GM12865 (cell line): ENCODE measurements at regions not wholly inside any gene's neighbourhood (a gene's known extent, or its start where the extent isn't known, plus 50 kb on each side); places are given as distances from the start of the nearest gene placed in this dataset.

Experiments
- DNase-seq: peaks from one replicate; pipeline ENCODE4 v3.0.0; 2010; ENCODE audit warnings: low read depth
- H3K4me3 ChIP-seq: 2 replicates; pipeline ENCODE4 v1.5.1; 2011; ENCODE audit warnings: mild to moderate bottlenecking, low read depth, low read length, control low read depth
- TF ChIP-seq, protein P1 (sequence below): IDR thresholded peaks from 2 replicates; pipeline ENCODE4 v1.5.1; 2011; ENCODE audit warnings: low read length, control low read depth, low read depth, inconsistent platforms; ENCODE audit not compliant: insufficient read depth; ENCODE audit errors: missing control alignments

DNA sequence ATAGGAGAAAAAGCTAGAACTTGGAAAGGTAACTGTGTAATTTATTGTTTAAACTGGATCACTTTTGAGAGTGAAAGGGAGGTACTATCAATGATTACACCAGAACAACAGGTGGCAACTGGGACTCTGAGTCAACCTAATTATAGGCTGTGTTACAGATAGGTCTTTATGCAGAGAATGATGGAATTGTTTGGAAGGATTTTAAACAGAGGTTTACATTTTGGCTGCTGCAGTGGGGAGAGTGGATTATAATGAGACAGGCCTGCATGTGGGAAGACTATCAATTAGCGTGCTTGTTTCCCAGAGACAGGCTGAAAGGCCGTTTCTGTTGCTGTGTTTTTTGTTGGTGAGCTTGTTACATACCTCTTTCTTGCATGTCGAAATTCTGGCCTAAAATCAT lies 432.9 kb downstream of the PLA2G4A start:
- TF ChIP-seq, protein P1, sequence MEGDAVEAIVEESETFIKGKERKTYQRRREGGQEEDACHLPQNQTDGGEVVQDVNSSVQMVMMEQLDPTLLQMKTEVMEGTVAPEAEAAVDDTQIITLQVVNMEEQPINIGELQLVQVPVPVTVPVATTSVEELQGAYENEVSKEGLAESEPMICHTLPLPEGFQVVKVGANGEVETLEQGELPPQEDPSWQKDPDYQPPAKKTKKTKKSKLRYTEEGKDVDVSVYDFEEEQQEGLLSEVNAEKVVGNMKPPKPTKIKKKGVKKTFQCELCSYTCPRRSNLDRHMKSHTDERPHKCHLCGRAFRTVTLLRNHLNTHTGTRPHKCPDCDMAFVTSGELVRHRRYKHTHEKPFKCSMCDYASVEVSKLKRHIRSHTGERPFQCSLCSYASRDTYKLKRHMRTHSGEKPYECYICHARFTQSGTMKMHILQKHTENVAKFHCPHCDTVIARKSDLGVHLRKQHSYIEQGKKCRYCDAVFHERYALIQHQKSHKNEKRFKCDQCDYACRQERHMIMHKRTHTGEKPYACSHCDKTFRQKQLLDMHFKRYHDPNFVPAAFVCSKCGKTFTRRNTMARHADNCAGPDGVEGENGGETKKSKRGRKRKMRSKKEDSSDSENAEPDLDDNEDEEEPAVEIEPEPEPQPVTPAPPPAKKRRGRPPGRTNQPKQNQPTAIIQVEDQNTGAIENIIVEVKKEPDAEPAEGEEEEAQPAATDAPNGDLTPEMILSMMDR, result no peak
- DNase-seq, result no peak
- no peak overlapping the region for H3K4me3 ChIP-seq

DNA sequence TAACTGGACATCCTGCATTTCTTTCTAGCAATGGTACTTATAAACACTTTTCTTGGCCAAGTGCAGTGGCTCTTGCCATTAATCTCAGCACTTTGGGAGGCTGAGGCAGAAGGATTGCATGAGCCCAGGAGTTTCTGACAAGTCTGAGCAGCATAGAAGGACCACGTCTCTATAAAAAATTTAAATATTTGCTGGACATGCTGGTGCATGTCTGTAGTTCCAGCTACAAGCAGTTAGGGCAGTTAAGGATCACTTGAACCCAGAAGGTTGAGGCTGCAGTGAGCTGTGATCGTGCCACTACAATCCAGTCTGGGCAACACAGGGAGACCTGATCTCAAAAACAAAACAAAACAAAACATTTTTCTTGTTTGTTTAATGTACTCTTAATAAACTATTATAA lies 434.0 kb downstream of the PLA2G4A start:
- TF ChIP-seq, protein P1, result no peak
- no peak overlapping the region for H3K4me3 ChIP-seq
- no peak for DNase-seq

DNA sequence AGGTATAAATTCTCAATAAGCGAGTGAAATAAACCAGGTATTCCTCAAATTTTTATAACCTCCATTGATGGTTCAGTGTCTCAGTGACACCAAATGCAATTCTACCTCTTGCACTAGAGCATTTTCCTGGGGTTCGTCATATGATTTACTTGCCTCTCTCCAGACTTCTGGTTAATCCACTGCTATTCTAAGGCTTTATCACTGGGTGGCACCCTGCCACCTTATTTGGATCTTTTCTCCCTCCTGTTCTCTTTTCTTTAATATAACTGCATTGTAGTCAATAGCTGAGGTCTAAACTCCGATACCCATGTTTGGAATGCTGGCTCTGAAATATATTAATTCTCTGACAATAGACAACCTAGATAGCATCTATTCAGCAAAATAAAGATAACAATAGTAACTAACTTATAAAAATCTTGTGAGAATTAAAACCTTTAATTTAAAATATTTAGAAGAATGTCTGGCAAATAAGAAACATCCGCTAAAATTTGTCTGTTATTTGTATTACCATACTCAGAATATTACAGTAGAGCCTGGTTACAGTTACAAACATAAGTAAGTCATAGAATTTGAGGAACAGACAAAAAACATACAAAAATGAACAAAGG lies 436.4 kb downstream of the PLA2G4A start:
- TF ChIP-seq, protein P1, result peak; percentile 33
- H3K4me3 ChIP-seq, result no peak overlapping the region
- DNase-seq, result peak; percentile 32

DNA sequence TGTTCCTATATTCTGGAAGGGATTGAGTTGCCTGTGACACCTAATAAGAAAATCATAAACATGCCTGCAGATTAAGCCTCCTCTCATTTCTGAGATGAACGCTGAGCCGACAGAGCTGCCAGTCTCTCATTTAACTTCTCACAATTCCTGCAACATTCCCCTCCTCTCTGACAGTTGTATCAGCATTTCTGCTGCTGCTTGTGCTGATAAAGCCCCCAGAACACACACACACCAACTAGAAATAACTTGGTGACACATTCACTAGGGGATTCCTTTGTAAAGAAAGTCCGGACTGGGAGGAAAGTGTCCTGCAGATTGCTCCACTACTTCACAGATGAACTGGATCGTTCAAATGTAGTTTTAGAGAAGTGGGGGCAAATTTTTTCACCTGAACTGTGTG lies 437.3 kb downstream of the PLA2G4A start:
- DNase-seq, result no peak
- no peak overlapping the region for H3K4me3 ChIP-seq
- TF ChIP-seq, protein P1, result no peak

DNA sequence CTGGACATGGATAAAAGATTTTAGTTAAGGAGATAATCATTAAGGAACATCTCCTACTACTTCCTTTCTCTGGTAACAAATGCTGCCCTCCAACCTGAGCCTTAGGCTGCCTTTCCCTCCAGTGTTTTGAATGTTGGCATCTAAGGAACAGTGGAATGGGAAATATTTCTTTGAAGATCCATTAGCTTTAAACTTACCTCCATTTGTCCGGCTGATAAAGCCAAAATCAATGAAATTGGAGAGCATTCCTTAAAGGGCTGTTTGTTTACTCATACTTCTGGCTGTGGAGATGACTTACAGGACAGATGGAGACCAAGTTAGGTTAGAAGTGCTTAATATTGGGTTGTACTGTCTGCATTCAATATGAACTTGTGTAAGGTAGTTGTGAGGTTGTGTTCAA lies 439.1 kb downstream of the PLA2G4A start:
- TF ChIP-seq, protein P1, result no peak
- no peak for DNase-seq
- no peak overlapping the region for H3K4me3 ChIP-seq

DNA sequence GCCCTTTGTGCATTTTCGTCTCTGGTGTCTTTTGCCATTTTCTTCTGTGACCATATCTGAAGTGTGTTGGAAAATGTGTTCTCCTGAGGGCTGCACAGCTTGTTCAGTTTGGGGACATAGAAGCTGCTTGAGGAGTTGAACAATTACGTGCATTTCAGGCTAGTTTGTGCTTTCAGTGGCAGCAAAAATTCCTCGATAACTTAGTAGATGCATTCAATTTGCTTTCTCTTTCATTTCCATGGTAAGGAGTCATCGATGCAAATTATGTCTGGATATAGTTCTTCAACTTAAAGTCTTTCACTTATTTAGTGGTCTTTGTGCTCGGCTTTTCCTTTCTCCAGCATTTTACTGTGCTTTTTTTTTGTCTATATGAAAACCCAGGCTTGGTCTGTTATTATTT lies 441.5 kb downstream of the PLA2G4A start:
- H3K4me3 ChIP-seq, result no peak overlapping the region

More for the DNA sequence above, 441.5 kb downstream of the PLA2G4A start:
- TF ChIP-seq, protein P1, result no peak
- DNase-seq, result no peak
